ENCODE measurements at regions not wholly inside any gene's neighbourhood (a gene's known extent, or its start where the extent isn't known, plus 50 kb on each side); places are given as distances from the start of the nearest gene placed in this dataset.

- no peak overlapping the region for H3K4me3 ChIP-seq (ENCODE audit: low read depth, low read length)
- TF ChIP-seq CTCF (IDR thresholded peaks at IDR 0.05; ENCODE audit: borderline replicate concordance, insufficient read depth, low read depth, low read length) = no peak
Measured at GRCh38 chr5:143898381-143898780, 86.4 kb downstream of the HMHB1 start.

DNA sequence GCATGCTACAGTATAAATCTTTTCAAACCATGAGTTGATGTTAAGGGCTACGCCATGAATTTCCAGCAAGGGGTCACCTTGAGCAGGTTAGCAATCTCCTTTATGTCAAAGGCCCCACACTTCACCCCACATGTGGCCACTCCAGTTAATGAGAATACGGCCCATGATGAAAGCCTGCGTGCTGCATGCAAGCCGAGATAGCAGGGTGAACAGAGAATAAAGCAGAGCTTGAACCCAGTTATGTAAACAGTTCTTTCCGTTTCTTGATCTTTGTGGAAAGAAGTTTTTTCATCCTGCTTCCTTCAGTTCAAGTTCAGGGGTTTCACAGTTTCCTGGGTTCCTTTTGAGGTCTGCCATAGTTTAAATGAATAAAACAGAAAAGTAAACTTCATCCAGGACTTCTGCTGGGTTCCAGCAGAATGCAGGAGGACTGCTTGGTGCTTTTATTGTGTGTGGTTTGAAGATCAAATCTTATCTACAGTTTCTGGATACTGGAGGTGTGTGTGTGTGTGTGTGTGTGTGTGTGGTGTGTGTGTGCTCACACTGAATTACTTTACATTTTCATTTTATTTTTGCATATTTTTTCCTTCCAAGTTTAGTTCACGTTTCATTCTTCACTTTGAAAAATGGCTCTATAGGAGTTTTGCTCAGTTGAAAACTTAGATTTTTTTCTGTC, 87.1 kb downstream of the HMHB1 start:
- TF ChIP-seq CTCF (IDR thresholded peaks at IDR 0.05; ENCODE audit: borderline replicate concordance, insufficient read depth, low read depth, low read length) = no peak
- H3K4me3 ChIP-seq (ENCODE audit: low read depth, low read length) = no peak overlapping the region

DNA sequence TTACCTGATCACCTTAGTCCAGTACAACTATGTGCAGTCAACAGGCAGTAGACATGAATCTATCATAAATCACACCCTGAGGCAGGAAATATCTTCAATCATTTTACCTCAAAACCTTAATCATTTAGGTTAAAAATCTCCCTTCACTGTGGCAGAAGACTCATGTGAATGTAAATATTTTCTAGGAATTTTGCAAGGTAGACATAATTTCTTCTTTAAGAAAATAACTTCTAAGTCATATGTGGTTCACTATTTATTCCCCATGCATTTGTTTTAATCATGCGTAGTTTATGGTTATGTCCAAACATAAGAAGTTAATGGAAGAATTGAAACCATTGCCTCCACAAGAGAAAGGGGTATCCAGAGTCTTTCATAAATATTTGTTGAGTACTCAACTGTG, 97.0 kb downstream of the HMHB1 start:
- no peak overlapping the region for H3K4me3 ChIP-seq (ENCODE audit: low read depth, low read length)
- no peak for TF ChIP-seq CTCF (IDR thresholded peaks at IDR 0.05; ENCODE audit: borderline replicate concordance, insufficient read depth, low read depth, low read length)

DNA sequence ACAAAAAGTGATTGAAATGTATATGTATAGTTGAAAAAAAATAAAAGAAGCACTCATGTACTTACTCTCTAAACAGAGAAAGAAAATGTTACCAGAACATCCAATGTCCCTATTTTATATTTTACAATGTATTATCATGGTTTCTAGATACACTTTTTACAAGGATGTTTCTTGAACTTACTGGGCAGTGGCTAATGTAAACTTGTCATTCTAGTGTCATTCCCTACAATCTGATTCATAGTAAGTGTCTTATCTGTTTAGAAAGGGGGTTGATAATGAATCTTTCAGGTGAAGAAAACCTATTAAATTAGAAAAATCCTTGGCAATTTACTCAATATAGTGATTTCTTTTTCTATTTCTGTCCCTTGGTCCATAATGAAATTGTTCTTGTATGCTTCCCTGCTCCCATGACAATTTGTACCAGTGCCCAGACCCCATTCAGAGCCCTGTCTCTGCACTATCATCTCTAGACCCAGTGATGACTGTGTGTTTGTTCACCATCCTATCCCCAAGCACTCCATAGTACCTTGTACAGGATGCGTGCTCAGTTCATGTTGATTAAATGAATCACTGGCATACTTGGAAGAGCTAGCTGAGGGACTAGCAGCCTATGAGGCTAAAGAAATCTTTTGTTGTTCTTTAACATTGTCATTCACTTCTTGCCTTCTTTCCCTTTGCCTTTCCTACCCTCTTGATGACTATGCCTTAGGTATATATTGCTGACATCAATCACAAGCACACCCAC, 101.2 kb downstream of the HMHB1 start:
- no peak for TF ChIP-seq CTCF (IDR thresholded peaks at IDR 0.05; ENCODE audit: borderline replicate concordance, insufficient read depth, low read depth, low read length)
- H3K4me3 ChIP-seq (ENCODE audit: low read depth, low read length) = no peak overlapping the region

- no peak overlapping the region for H3K4me3 ChIP-seq (ENCODE audit: low read depth, low read length)
- TF ChIP-seq CTCF (IDR thresholded peaks at IDR 0.05; ENCODE audit: borderline replicate concordance, insufficient read depth, low read depth, low read length) = no peak
Measured at GRCh38 chr5:143914756-143915155, 102.8 kb downstream of the HMHB1 start.

DNA sequence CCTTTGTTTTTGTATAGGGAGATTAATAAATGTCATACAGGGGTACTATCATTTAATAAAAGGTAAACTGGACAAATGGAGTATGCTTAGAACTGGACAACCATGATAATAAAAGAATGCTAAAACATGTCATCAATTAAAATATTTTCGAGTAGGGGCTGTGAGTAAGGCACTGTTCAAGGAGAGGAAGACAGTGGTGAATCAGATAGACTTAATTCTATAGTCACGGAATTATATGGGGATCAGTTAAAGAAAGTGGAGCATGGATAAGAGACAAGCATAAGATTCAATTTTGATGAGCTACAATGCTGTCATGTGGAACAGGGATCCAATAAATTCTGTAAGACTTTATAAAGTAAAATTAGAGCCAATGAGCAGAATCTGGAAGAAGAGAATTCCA, 104.5 kb downstream of the HMHB1 start:
- no peak for TF ChIP-seq CTCF (IDR thresholded peaks at IDR 0.05; ENCODE audit: borderline replicate concordance, insufficient read depth, low read depth, low read length)
- no peak overlapping the region for H3K4me3 ChIP-seq (ENCODE audit: low read depth, low read length)

DNA sequence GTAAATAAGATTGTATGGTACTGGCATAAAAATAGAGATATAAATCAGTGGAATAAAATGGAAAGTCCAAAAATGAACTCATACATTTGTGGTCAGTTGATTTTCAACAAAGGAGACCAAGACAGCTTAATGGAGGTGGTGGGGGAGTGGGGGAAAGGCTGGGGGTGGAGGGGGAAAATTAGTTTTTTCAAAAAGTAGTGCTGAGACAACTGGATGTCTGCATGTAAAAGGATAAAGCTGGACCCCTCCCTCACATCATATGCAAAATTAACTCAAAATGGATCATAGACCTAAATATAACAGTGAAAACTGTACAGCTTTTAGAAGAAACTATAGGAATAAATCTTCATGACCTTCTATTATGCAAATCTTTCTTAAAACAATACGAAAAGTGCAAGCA, 107.0 kb downstream of the HMHB1 start:
- TF ChIP-seq CTCF (IDR thresholded peaks at IDR 0.05; ENCODE audit: borderline replicate concordance, insufficient read depth, low read depth, low read length) = no peak
- no peak overlapping the region for H3K4me3 ChIP-seq (ENCODE audit: low read depth, low read length)

Measured in GM12875 (cell line).